Erythroblast (primary cell): ENCODE measurements at regions not wholly inside any gene's neighbourhood (a gene's known extent, or its start where the extent isn't known, plus 50 kb on each side); places are given as distances from the start of the nearest gene placed in this dataset.

ENCODE experiments used
- GATA1 ChIP-seq: IDR thresholded peaks from 2 replicates; pipeline ENCODE4 v1.6.1; 2011; ENCODE audit warnings: low read depth, mild to moderate bottlenecking, control low read depth, low read length, moderate library complexity
- POLR2A ChIP-seq: IDR thresholded peaks from 2 replicates; pipeline ENCODE4 v1.6.1; 2011; ENCODE audit warnings: mild to moderate bottlenecking, low read length

DNA sequence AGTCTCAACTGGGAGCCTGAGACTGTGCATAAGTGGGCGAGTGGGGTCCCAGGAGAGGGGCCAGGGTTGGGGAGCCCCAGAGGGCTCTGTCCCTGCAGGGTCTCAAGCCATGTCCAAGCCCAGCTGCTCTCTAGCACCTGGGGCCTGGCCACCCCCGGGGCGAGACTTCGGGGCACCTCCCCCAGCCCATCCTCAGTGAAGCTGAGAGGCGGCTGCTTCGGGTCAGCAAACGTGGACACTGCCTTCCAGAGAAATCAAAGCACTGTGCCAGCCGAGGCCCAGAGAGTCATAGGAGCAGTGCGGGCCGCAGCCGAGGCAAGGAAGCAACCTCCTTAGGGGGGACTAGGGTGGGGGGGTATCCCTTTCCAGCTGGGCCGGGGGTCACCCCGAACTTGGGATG is 77.5 kb downstream of the ENGASE start:
- TF ChIP-seq POLR2A: no peak
- TF ChIP-seq GATA1: no peak
